GM19468 (cell line): ENCODE measurements at regions not wholly inside any gene's neighbourhood (a gene's known extent, or its start where the extent isn't known, plus 50 kb on each side); places are given as distances from the start of the nearest gene placed in this dataset.

Experiments
- ATAC-seq: cut with Tn5 transposase; IDR thresholded peaks from one replicate; pipeline ENCODE4 v1.9.1; 2021; ENCODE audit warnings: mild to moderate bottlenecking, moderate library complexity, moderate number of reproducible peaks; ENCODE audit not compliant: unreplicated experiment; ENCODE audit errors: extremely low read depth

DNA sequence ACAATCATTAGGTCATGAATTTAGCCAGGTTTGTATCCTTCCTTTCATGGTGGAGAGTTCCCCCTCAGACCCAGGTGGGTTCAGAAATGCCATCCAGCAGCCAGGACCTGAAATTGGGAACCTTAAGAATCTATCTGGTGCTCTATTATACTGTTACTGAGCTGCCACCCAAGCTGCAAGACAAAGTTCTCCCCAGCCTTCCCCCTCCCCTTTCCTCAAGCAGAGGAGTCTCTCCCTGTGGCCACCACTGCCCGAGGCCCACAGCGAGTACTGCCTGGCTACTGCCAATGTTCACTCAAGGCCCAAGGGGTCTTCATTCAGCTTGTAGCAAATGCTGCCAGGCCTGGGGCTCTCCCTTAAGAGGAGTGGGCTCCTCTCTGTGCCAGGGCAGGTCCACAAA, 133.8 kb downstream of the TMEM38B start:
- no peak for ATAC-seq

DNA sequence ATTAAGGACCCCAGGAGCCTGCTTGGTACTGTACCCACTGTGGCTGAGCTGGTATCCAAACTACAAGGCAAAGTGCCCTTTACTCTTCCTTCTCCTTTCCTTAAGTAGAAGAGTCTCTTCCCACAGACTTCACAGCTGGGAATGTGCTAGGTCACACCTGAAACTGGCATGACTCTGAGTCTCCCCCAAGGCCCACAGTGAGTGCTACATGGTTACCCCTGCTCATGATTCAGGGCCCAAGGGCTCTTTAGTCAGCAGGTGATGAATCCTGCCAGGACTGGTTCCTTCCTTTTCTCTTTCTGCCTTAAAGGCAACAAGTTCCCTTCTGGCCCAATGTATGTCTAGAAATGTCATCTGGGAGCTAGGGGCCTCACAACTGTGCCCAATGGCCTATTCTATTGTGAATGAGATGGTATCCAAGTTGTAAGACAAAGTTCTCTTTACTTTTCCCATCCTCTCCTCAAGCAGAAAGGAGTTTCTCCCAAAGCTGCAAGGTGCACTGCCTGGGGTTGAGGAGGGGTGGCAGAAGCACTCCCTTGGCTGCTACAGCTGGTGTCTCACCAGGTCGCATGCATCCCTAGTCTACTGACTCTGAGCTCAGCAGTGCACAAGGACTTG, 134.4 kb downstream of the TMEM38B start:
- no peak for ATAC-seq

DNA sequence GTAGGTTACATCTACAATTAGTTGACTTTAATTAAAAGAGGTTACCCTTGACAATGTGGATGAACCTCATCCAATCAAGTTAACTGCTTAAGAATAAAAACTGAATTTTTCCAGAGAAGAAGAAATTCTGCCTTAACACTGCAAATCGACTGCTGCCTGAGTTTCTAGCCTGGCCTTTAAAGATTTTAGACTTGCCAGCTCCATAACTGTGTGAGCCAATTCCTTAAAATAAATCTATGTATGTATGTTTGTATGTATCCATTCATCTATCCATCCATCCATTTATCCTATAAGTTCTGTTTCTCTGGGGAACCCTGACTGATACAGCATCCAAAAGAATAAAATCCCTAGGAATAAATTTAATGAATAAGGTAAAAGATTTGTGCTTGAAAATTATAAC, 136.1 kb downstream of the TMEM38B start:
- ATAC-seq = no peak

DNA sequence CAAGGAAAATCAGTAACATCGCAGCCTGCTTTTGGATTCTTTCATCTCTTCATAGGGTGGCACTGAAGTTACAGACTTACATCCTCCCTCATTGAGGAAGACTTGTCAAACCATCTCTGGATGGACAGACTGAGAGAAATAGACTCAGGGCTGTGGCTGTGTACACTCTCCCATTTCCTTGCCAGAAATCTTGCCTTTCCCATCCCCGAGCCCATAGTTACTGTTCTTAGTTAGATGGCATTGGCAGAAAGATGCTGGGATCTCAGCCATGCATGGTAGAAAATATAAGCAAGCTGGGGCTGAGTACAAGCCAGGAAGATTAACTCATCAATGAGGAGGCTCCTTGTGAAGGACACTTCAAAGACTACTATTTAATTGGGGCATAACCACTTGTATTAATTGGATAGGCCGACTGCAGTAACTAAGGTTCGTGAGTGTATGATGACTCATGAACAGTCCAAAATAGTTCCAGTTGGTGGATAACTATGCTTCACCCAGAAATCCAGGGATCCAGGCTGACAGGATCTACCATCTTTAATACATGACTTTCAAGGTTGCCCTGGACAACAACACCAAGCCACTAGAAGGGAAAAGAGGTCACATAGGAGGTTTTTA, 137.9 kb downstream of the TMEM38B start:
- no peak for ATAC-seq

DNA sequence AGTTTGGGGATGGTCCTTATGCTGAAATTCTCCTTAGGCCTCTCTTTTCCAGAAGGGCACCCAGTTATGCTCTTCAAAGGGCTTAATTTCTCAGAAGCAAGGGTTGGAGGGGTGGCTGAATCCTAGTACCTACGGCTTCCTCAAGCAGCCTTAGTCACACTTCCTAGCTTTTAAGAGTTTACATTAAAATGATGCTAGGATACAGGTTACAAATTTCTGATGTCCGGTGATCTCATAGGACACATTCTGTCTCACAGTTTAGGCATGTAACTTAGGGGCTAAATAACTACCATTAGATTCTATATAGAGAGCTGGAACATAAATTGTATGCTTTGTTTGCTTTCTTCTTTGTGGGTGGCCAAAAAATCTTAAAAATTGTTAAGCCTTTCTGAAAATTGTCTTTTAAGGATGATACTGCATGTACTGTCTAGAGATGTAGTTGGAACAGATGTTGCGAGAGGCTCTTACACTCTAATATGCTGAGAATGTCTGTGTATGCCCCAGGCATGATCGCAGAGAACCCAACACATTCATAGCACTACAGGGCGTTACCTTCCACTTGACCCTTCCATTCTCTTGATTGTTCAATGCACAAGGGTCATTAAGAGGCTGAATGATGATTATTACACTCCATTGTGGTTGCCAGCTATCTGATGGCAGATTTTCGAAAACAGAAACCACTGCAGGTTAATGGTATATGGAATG, 139.1 kb downstream of the TMEM38B start:
- no peak for ATAC-seq

DNA sequence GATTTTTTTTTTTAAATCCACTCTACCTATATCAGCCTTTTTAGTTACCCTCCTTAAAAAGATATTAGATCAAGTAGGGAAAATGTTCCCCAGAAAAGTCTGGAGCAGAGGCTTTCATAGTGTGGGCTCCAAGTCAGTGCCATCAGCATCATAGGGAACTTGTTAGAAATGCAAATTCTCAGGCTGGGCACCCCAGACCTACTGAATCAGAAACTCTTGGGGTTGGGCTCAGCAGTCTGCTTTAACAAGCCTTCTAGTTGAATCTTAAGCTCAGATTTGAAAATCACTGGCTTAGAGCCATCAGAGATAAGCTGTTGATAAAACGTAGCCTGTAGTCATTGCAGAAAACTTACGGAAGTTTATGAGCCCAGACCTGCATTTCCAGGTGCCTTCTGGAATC, 140.1 kb downstream of the TMEM38B start:
- no peak for ATAC-seq

DNA sequence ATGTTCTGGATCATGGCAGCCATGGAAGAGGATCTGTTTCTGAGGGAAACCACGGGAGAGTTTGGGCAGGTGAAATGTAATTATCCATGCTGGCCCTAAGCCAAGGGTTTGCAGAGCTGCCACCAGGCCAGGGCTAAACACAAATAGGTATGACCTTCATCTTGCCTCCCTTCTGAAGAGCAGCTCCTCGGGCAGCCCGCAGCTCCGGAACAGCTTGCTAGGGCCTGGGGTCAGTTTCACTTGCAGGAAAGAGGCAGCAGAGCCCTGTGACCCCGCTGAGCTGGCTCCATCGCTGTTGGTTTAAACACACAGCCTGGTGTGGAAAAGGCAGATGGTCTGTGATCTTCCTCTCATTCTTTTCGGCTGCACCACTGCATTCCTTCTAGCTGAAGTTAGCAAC, 141.4 kb downstream of the TMEM38B start:
- ATAC-seq = no peak

DNA sequence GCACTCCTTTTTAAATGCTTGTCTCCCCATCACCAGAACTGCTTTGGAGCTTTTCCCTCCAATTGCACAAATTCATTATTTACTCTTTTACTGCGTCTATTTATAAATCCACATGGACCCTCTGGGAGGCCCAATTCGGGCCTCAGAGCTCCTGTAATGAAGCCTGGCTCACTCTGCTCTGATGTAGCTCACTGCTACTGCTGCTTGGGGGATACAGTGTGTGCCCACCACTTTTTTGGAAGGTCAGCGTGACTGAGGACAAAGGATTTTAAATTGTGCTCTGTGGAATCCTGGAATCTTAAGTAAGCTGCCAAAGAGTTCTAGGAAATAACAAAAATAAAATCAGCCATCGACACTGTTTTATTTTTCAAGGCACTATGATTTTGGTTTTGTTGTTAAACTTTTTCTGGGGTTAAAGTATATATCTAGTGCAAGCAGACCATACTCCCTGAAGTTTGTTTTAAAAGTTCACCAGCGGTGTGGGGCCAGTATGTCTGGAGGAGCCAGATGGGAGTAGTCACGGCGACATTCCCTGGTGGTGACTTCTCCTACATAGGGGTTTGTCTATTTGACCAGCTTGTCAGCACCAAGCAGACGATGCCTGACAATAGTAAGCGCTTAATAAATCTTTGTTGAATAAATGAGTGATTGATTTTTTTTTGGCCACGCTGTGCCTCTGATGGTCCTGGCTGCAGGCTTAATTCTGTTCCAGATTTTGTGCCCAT, 142.8 kb downstream of the TMEM38B start:
- ATAC-seq = no peak

DNA sequence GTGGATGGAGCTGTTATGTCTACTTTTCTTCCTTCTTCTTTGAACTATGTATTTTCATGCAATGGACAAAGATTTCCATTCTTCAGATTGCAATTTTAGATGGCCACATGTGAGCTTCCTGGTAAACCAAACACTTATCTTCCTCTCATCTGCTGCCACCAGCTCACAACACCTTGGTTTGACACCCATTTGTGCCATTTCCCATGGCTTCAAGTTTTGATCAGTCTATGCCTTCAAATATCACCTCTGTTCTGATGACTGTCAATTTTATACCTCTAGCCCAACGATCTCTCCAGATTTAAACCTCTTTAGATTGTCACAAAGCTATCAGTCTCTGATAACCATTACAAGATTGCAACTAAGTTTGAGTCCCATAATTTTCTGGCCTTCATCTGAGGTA, 147.2 kb downstream of the TMEM38B start:
- ATAC-seq = no peak

DNA sequence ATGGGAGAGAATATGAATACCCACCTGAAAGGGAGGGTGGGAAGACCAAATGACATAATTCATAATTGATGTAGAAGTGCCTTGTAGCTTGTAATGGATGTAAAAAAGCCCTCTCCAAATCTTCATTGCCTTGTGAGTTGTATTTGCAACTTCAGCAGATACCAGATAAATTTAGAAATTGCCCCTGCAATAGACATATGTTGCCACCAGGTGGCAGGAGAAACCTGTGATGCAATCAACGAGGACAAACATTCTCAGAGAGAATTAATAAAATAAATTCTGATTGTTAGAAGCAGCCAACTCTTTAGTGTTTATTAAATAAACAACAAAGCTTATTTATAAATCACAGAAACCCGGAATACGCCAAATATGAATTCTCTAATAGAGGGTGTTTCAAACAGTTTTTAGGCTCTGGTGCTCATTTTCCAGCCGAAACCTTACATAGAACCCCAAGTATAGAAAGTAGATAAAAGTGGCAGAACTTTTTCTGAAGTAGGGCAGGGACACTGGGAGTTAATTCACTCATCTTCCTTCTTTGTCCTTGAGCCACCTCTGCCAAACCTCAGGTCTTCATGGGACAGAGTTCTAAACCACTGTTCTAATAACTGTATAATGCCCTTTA, 147.8 kb downstream of the TMEM38B start:
- no peak for ATAC-seq

DNA sequence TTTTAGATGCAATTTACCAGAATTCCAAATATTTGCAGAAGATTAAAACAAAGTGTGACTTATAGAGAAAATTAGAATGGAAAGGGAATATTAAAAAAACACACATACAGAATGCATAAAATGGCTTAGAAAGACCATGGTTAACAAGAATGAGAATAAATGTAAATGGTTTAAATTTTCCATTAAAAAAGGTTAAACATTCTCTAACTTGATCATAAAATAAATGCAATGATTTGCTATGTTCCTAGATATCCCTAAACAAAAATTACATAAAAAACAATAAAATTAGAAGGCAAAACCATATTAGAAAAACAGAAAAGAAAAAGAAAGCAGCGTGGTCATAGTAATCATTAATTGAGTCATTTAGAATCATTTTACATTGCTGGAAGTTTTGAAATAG, 152.5 kb downstream of the TMEM38B start:
- no peak for ATAC-seq

DNA sequence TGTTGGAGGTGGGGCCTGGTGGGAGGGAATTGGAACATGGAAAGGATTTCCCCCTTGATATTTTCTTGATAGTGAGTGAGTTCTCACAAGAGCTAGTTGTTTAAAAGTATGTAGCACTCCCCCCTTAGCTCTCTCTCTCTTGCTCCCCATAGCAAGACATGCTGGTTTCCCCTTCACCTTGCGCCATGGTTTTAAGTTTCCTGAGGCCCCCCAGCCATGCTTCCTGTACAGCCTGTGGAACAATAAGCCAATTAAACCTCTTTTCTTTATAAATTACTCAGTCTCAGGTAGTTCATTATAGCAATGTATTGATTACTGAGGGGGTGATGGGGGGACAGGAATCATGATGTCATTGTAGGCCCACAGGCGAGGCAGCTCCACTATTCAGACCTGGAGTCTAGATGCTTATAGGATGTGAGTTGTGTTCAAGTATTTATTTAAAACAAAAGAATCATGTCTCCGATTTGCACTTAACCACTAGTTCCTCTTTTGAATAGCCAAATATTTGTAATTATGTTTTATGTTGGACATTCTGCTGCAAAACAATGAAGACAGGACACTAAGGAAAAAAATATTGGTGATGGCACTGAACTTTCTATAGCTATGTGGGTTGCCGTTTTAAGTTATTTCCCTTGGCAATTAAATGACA, 156.6 kb downstream of the TMEM38B start:
- no peak for ATAC-seq

DNA sequence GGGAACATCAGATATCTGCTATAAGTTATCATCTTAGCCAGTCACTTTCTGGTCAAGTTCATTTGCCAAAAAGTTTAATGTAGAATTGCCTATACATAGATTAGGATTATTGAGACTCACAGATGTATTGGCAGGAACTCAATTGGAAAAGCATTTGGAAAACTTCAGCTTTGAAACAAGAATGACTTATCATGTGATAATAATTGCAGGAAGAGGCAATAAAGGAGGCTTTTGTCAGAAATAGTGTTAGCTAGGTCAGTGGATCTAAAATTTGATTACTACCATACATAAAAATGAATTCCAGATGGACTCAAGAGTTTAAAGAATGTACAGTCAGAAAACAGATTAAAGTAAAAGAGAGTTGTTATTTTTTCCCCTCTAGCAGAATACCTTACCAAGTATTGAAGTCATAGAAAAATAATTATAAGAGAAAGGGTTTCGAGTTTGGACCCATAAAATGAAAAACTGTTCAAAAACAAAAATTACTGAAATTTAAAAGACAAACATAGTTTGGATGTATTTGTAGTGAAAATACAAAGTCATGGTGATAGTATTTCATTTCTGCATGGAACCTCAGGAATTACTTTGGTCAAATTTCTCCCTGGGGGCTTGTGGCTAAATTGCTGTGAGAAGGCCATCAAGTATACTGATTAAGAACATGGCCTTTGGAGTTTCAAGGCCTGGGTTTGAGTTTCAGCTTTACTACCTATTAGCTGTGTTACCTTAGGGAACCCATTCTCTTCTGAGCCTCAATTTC, 159.9 kb downstream of the TMEM38B start:
- no peak for ATAC-seq

DNA sequence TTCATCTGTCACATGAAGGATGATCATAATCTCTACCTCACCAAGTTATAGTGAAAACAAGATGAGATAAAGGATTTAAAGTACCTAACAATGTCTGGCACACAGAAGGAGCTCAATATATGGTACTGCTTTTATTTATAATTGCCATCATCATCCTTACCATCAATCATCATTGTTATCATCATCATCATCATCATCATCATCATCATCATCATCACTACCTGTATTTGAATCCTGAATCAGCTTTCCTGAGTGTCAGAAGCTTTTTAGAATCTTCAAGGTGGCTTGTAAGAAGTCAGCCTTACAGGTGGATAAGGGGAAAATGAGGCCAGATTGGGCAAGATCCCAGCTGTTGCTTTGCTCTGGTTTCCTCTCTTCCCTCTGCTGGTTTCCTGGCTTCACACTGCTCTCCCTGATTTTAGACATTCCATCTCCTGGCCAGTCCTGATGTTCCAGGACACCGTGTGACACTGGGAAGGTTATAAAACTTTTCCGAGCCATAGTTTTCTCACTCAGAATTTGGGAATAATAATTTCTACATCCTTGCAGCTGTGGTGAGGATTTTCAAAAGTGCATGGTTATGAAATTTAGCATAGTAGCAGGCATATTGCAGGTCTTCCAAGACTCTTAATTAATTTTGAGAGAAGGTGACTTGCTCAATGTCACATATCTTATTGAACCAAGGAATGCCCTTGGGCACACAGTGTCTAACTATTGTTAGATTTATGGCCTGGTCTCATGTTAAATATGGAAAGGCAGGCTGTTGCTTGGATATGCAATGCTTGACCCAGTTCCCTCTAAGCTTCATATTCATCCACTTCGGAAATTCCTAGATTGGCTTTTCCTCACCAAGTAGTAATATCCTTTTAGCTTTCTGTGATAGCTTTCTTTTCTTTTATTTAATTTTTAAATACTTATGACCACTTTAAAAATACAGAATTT, 160.7 kb downstream of the TMEM38B start:
- no peak for ATAC-seq

DNA sequence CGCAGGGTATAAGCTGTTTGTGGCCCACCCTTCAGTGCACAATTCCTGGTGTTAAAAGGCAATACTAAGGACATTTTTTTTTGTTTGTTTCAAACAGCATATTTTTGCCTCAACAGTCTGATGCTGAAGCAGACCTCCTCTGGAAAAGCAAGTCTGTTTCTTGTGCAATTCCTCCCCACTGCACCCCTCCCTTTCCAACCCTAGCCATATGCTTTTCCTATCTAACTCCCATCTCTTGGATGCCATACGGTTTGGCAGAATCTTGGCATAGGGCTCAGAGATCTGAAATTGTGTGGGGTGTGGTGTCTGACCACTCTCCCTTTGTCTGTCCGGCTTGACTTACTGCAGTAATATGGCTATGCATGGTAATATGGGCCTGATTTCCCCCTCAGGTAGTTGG, 161.6 kb downstream of the TMEM38B start:
- ATAC-seq = no peak

DNA sequence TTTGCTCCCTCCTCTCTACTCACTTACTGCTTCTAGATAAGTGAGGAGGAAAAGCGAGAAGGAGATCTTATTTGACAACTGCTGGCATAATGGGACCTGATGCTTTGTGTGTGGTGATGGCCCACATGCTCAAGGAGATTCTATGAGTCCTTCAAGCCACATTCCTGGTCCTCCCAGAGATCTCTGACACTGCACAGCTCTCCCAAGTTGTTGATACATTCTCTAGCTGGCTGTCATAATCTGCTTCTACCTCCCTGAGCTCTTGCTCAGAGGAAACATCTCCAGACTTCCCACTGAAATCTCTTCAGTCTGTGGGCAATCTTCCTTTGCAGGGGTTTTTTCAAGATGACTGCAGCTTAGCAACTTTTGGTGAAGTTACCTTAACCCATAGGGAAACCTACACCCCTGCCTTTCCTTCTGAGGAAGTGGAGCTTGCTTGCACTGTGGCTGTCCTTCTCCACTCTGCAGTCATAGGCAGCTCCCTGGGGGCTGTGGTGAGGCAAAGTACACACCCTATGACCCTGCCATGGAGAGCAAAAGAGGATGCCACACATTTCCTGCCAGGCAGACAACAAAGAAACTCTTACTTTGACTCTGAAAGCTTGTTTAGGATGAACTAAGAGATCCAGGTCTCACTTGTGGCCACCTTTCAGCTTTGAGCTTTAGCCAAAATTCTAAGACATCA, 163.8 kb downstream of the TMEM38B start:
- ATAC-seq = no peak

DNA sequence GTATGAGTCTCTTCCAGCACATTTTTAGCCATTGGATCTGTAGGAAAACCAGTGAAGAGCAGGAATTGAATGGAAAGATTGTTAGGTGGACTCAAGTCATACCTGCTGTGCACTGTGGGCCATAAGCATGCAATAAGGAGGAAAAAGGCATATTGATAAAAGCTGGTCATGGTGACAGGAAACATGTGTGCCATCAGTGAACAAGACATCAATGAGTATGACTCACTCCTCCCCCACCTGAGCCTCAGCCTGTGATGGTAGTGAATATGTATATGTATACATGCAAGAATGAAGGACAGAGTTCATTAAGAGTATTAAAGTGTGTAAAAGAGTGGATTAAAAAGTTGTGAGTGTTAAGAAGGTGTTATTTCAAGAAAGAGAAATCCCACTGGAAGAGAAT, 164.5 kb downstream of the TMEM38B start:
- no peak for ATAC-seq
